ENCODE measurements at regions not wholly inside any gene's neighbourhood (a gene's known extent, or its start where the extent isn't known, plus 50 kb on each side); places are given as distances from the start of the nearest gene placed in this dataset.

- TF ChIP-seq SIN3A (IDR thresholded peaks at IDR 0.05; ENCODE audit: borderline replicate concordance, insufficient read depth, low read length) (no peak), FOXP2 (optimal IDR thresholded peaks at IDR 0.05; ENCODE audit: borderline replicate concordance, extremely low read depth, extremely low read length, insufficient read depth) (no peak), POLR2AphosphoS5 (IDR thresholded peaks at IDR 0.05; ENCODE audit: low read depth, low read length) (no peak), TAF1 (IDR thresholded peaks at IDR 0.05; ENCODE audit: borderline replicate concordance, insufficient read depth, low read length) (no peak)
These were observed 53.5 kb downstream of the ZNF608 start for GRCh38 chr5:124692950-124693349.

GRCh38 chr5:124692324-124692723, 54.1 kb downstream of the ZNF608 start:
- TF ChIP-seq FOXP2 (optimal IDR thresholded peaks at IDR 0.05; ENCODE audit: borderline replicate concordance, extremely low read depth, extremely low read length, insufficient read depth), result no peak
- no peak for TF ChIP-seq SIN3A (IDR thresholded peaks at IDR 0.05; ENCODE audit: borderline replicate concordance, insufficient read depth, low read length)
- no peak for TF ChIP-seq REST (IDR thresholded peaks at IDR 0.05; ENCODE audit: insufficient read depth in 1 of 2, low read depth in 2 of 2, low read length in 2 of 2)
- TF ChIP-seq POLR2AphosphoS5 (IDR thresholded peaks at IDR 0.05; ENCODE audit: low read depth, low read length), result no peak
- TF ChIP-seq TAF1 (IDR thresholded peaks at IDR 0.05; ENCODE audit: borderline replicate concordance, insufficient read depth, low read length), result no peak

- TF ChIP-seq FOXP2 (optimal IDR thresholded peaks at IDR 0.05; ENCODE audit: borderline replicate concordance, extremely low read depth, extremely low read length, insufficient read depth) (no peak), REST (IDR thresholded peaks at IDR 0.05; ENCODE audit: insufficient read depth in 1 of 2, low read depth in 2 of 2, low read length in 2 of 2) (no peak), SIN3A (IDR thresholded peaks at IDR 0.05; ENCODE audit: borderline replicate concordance, insufficient read depth, low read length) (no peak), TAF1 (IDR thresholded peaks at IDR 0.05; ENCODE audit: borderline replicate concordance, insufficient read depth, low read length) (no peak), POLR2AphosphoS5 (IDR thresholded peaks at IDR 0.05; ENCODE audit: low read depth, low read length) (no peak)
These were observed 56.8 kb downstream of the ZNF608 start for GRCh38 chr5:124689653-124690052.

GRCh38 chr5:124686239-124687004, 60.0 kb downstream of the ZNF608 start:
- no peak for TF ChIP-seq SIN3A (IDR thresholded peaks at IDR 0.05; ENCODE audit: borderline replicate concordance, insufficient read depth, low read length)
- TF ChIP-seq TAF1 (IDR thresholded peaks at IDR 0.05; ENCODE audit: borderline replicate concordance, insufficient read depth, low read length), result no peak
- TF ChIP-seq POLR2AphosphoS5 (IDR thresholded peaks at IDR 0.05; ENCODE audit: low read depth, low read length), result no peak
- no peak for TF ChIP-seq REST (IDR thresholded peaks at IDR 0.05; ENCODE audit: insufficient read depth in 1 of 2, low read depth in 2 of 2, low read length in 2 of 2)
- TF ChIP-seq FOXP2 (optimal IDR thresholded peaks at IDR 0.05; ENCODE audit: borderline replicate concordance, extremely low read depth, extremely low read length, insufficient read depth), result no peak

GRCh38 chr5:124685404-124685930, 61.0 kb downstream of the ZNF608 start:
- TF ChIP-seq POLR2AphosphoS5 (IDR thresholded peaks at IDR 0.05; ENCODE audit: low read depth, low read length) (no peak), TAF1 (IDR thresholded peaks at IDR 0.05; ENCODE audit: borderline replicate concordance, insufficient read depth, low read length) (no peak), FOXP2 (optimal IDR thresholded peaks at IDR 0.05; ENCODE audit: borderline replicate concordance, extremely low read depth, extremely low read length, insufficient read depth) (no peak), REST (IDR thresholded peaks at IDR 0.05; ENCODE audit: insufficient read depth in 1 of 2, low read depth in 2 of 2, low read length in 2 of 2) (no peak), SIN3A (IDR thresholded peaks at IDR 0.05; ENCODE audit: borderline replicate concordance, insufficient read depth, low read length) (no peak)
